Ovary (tissue), 3 donors: ENCODE measurements at regions not wholly inside any gene's neighbourhood (a gene's known extent, or its start where the extent isn't known, plus 50 kb on each side); places are given as distances from the start of the nearest gene placed in this dataset.

Experiments used
- EP300 ChIP-seq: sonication (generic); formaldehyde crosslinking; IDR thresholded peaks from one replicate; pipeline ENCODE4 v1.6.1; 2017; ENCODE audit warnings: antibody characterized with exemption
- TF ChIP-seq, protein P1 (sequence below), 3 donors: fragments of 450-650 bp in 2 of 3; fragments of 200-600 bp in 1 of 3; IDR thresholded peaks; one replicate each; pipeline versions ENCODE4 v1.5.1 to v1.8.0; 2016 to 2022; ENCODE audit warnings: antibody characterized with exemption in 3 of 3, mild to moderate bottlenecking in 1 of 3
- donor health status: DM: no; HTN: no; CAD: no.

DNA sequence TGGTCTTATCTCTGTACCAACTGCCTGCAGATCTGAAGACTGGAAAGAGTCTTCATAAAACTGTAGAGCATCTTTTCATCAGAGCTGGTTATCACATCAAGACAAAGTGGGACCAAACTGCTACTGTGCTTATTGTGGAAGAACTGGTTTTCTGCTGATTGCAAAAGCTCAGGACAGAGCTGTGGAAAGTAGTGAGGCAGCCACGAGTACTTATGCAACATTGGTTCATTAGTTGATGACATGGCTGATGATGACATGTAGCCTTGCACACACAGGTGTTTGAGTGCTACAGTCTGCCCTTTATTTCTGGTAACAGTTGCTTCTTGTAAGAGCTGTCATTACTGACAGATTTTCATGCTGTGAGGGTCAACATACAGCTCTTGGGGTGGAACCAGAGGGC, 185.4 kb upstream of the GUCY1A2 start:
- TF ChIP-seq, protein P1, sequence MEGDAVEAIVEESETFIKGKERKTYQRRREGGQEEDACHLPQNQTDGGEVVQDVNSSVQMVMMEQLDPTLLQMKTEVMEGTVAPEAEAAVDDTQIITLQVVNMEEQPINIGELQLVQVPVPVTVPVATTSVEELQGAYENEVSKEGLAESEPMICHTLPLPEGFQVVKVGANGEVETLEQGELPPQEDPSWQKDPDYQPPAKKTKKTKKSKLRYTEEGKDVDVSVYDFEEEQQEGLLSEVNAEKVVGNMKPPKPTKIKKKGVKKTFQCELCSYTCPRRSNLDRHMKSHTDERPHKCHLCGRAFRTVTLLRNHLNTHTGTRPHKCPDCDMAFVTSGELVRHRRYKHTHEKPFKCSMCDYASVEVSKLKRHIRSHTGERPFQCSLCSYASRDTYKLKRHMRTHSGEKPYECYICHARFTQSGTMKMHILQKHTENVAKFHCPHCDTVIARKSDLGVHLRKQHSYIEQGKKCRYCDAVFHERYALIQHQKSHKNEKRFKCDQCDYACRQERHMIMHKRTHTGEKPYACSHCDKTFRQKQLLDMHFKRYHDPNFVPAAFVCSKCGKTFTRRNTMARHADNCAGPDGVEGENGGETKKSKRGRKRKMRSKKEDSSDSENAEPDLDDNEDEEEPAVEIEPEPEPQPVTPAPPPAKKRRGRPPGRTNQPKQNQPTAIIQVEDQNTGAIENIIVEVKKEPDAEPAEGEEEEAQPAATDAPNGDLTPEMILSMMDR (IDR thresholded peaks at IDR 0.05) = no peak
- no peak for TF ChIP-seq EP300
